ENCODE measurements at regions not wholly inside any gene's neighbourhood (a gene's known extent, or its start where the extent isn't known, plus 50 kb on each side); places are given as distances from the start of the nearest gene placed in this dataset.
A peak's percentile ranks its signal among the peaks of the same experiment; 100 is the strongest.
"Not testable (repeated sequence)": the region's sequence is repeated elsewhere in the genome, so short reads cannot be mapped to it uniquely, and the experiment has no call there.

DNA sequence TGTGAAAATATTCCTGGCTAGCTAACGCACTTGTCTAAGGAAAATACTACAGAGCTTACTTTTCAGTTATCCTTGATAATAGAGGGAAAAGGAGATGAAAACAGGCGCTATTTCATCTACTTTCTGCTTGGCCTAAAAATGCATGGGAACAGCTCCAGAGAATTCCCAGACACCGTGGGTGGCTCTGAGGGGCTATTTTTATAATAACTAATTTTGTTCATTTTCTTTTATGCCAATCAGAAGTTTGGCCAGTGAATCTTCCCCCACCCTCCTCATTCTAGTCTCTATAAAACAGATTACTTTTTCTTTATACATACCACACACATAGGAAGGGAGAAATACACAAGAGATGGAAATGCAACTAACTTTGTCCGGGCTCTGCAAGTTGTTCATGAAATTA lies 322.9 kb downstream of the SETD4 start:
- DNase-seq: no peak

DNA sequence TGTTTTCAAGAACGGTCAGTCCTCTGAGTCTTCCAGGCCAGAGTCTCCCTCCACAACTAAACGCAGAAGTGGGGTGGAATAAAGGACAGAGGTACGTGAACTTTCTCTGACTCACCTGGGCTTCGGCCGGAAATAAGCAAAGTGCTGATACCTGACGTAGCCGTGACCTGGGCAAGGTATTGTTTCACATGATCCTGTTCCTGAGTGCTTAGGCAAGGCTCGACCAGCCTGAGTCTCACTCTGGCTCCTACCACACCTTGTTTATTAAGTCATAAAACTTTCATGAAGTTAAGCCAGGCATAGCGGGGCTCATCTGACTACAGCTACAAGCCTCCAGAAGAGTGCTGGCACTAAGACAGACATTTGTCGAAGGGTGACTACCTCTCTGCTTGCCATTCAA lies 327.5 kb downstream of the SETD4 start:
- DNase-seq: no peak

DNA sequence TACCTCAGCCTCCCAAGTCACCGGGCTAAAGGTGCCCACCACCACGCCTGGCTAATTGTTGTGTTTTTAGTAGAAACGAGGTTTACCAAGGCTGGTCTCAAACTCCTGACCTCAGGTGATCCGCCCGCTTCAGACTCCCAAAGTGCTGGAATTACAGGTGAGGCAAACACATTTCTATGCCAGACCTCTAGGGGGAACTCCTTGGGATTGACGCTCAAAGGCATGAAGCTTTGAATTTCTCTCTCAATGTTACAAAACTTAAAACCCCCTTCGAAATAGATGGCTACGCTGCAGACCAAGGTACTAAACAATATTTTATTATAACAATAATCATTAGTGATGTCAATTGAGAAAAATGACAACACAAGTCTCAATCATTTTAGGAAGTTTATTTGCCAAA lies 330.0 kb downstream of the SETD4 start:
- no peak for DNase-seq

DNA sequence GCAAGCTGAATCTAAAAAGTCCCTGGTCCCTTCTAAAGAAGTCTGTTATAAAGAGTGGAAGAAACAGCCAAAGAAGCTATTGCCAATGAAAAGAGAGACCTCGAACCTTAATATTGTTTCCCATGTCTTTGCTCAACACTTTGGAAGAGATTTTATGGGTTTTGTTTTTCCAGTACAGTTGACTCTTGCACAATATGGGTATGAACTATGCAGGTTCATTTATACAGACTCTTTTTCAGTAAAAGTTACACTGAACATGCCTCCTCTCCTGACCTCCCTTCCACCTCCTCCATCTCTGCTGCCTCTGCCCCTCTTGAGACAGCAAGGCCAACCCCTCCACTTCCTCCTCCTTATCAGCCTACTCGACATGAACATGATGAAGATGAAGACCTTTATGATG lies 332.5 kb downstream of the SETD4 start:
- no peak for DNase-seq

DNA sequence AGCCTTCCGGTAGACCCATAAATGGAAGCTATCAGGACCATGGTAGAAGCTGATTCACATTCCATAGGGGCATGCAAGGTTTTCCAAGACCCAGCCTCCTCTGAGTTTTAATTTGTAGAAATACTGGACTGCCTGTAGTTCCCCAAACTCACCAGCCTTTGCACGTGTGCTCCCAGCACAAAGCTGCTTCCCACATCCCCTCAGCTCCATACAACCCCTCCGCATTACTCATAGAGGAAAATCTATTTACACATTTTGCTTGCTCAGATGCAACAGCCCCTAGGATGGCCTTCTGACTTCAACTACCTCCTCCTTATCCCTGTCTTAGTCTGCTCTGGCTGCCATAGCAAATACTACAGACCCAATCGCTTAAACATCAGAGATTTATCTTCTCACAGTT lies 336.2 kb downstream of the SETD4 start:
- no peak for DNase-seq

DNA sequence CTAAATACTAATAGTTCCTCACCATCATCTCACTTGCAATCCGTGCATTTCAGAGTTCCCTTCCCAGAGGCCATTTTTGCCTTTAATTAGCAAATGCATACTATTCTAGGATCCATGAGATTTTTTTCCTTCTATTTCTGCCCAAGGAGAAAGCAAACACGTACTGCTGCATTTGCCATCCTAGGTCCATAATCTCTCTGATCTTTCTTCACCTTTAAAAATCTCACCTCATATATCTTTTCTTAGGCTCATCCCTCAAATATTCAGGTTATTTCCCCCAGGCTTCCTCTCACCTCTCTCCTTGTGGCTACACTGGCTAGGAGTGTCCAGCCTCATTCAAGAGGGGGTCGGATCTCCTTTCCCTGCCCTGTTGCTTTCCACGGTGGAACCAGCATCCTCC lies 338.6 kb downstream of the SETD4 start:
- no peak for DNase-seq

DNA sequence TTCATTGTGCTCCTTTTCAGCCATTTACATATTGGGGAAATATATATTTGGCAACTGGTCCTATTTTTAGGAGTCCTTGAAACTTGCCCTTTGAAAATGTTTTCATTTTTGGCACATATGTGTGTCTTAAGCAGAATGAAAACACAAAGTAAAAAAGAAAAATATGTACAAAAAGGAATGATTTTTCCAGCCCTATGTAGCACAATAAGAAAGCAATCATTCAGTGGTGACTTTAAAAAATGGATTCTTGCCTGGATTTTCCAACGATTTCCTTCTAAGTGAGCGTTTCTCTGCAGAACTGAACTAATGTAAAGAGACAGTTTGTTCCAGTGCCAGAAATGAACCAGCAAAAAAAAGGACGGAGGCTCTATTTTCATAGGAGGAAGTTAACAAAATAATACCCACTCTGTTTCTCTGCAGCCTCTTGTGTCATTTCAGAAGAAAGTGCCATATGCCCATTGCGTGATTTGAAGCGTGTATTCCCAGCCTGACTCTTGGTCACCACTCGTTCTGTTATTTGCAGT lies 340.1 kb downstream of the SETD4 start:
- no peak for DNase-seq

DNA sequence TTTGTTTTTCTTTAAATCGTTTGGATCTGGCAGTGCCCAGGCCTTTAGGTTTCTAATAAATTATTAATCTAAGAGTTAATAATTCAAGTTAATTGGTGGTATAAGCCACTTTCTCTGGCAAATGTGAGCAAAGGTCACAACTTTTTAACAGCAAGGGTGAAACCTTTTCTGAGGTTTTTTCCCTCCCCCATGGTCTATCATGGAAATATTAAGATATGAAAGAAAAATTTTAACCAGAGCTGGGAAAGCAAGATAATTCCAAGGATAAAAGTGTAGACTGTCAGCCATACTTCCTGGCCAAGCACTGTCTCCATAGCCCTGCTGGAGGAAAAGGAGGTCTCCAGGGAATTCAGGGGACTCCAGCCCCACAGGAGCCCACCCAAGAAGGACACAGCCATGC lies 341.2 kb downstream of the SETD4 start:
- no peak for DNase-seq

DNA sequence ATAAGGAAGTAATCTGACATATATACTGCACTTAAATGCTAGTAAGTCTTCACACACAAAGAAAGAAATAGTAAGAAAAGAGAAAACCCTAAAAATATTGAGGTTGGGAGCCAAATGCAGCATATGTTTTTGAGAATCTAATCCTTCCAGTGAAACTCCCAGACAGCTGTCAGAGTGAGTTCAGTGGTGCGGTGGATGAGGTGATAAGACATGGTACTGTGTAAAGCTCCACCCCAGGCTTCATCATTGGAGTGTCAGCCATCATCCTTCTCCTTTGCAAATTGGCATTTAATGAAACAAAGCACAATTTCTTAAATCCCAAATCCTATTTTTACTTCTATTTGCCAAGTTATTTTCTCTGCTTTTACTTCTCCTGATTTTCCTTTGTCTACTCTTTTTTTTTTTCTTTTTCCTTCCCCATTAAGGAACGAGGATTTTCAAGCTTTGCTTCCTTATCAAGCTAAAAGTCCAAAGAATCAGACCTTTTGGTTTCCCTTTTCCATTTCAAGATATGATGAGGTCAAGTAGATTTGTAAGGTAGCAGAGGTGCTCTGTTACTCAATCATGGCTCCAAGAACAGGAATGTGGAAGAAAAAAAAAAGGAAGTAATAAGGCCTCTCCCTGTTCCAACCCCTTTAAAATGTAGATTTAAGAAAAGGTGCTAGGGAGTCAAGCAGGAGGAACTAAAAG lies 343.3 kb downstream of the SETD4 start:
- DNase-seq: no peak

DNA sequence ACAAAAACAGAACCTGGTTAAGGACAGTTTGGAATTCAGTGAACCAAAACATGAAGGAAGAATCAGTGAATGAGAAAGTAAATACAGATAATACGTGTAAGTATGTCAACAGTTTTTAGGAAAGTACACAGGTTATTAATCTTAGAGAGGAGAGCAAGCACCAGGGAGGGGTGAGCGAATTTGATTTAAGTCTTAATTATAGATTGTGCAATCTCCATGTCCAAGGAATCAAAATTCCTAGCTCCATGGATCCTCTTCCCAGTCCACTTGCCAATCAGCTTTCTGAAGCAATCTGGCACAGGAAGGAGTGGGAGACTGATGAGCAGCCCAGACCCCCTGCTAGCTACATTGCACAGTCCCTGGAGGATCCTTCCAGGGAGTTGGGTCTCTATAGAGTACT lies 346.4 kb downstream of the SETD4 start:
- DNase-seq: no peak

DNA sequence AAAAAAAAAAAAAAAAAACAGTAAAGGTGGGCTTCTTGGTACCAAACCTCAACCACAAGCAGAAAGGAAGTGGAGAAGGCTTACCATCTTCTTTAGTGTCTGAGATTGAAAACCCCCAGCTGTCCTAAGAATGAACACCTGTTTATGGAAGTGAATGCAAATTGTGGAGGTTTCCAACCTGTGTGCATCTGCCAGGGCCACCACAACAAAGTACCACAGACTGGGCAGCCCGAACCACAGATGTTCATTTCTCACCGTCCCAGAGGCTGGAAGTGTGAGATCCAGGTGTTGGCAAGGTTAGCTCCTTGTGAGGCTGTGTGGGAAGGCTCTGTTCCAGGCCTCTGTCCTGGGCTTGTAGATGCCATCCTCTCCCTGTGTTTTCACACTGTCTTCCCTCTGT lies 348.7 kb downstream of the SETD4 start:
- no peak for DNase-seq

DNA sequence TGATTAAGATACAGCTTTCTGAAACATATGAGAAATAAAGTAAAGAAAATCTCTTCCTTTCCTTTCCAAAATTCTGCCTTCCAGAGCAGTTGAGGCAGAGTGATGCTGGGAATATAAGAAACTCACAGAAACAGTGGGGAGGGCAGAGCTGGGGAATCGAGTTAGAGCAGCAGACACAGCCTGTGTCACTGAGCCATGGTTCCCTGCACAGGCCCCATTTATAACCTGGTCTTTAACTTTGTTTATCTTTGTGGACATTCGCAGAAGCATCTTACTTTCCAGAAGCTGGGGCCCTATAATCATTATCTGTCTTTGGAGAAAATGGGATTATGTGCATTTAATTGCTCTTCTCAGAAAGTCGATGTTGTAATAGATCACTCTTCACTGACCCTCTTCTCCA lies 349.1 kb downstream of the SETD4 start:
- no peak for DNase-seq

DNA sequence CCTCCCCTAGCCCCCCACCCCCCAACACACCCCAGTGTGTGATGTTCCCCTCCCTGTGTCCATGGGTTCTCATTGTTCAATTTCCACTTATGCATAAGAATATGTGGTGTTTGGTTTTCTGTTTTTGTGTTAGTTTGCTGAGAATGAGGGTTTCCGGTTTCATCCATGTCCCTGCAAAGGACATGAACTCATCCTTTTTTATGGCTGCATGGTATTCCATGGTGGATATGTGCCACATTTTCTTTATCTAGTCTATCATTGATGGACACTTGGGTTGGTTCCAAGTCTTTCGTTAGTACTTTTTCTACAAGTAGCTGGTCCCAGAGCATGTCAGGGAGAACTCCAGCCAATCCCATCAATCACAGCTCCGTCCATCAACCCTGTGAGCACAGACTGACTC lies 350.3 kb downstream of the SETD4 start:
- DNase-seq: not testable (repeated sequence)

DNA sequence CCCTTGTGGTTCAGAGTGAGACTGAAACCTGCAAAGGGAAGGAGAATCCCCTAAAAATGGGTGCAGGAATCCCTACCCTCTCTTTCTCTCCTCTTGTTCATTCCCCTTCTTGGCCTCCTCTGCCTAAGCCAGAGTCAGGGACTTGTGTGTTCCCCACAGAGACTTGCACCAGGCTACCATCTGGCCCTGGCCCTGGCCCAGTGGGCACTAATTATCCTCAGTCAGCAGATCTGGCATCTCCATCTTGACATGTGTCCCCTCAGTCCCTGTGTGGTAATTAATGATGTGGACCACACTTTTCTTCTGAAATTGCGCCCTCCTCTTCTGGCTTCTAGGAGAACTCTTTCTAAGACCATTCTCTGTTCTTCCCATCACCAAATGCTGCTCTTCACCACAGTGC lies 354.4 kb downstream of the SETD4 start:
- no peak for DNase-seq

DNA sequence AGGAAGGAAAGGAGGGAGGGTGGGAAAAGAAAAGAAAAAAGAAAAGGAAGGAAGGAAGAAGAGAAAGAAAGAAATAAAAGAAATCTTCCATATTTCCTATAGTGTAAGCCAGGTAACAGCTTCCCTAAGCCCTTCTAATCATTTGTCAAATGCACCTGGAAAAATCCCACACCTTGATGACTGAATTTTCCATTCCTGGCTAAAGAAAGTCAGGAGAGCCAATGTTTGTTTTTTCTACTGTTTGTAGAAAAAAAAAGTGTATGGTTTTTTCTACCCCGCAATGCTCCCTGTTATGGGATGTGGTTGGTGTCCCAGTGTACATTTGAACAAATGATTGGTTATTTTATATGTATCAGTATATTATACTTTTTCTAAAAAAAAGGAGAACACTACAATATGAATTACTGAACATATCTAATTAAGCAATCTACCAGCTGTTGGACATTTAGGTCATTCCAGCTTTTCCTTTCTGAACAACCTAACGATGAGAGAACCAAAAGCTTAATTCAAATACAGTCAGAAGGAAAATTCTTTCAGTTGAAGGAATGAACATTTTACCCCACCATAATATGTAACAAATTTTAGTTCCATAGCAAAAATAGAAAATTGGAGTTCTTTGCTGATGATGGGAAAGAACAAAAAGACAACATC lies 355.0 kb downstream of the SETD4 start:
- DNase-seq: no peak

DNA sequence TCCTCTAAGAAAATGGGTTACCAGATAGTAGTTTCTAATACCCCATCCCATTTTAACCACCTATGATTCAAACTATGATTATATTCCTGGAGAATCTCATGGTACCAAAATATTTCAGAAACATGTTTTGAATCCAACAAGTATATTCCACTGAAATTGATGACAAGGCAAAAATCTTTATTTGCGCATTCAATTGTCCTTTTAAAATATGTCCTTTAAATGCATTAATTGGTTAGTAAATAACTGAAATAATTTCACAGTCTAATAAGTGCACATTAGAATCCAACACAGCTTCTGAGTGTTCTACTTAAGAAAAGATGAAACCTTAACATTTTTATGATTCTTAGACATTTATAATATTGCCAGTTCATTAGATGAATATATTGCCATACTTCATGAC lies 356.6 kb downstream of the SETD4 start:
- no peak for DNase-seq

DNA sequence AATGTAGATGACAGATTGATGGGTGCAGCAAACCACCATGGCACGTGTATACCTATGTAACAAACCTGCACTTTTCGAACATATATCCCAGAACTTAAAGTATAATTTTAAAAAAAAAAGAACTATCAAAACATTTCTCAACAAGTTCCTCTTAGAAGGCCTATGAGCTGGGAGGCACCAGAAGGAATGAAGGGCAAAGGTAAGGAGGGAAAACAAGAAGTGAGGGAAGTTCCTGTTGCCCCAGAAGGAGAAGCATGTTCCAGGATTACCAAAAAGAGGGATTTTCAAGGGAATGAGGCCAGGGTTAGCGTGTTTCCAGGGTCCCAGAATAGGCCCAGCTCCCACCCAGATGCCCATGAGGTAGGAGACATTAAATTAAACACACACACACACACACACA lies 361.0 kb downstream of the SETD4 start:
- no peak for DNase-seq

DNA sequence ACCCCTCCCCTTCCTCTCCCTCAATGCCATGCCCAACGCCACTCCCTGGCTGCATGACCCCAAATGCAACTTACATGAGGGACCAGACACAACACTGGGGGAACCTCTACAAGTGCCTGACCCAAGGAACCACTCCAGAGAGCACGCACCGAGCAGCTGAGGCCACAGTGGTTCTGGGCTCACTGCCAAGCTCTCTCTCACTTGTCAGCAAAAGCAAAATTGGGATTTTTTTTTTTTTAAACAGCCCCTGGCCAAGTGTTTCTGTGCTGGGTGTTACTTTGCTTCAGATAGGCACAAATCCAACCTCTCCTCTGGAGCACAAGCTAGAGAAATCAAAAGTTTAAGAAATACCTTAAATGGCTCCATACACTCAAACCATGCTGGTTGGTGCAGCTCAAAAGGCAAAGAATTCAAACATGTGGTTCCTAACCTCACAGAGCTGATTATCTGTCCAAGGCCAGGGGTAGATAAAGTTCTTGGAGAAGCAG lies 363.0 kb downstream of the SETD4 start:
- DNase-seq: peak; percentile 34

DNA sequence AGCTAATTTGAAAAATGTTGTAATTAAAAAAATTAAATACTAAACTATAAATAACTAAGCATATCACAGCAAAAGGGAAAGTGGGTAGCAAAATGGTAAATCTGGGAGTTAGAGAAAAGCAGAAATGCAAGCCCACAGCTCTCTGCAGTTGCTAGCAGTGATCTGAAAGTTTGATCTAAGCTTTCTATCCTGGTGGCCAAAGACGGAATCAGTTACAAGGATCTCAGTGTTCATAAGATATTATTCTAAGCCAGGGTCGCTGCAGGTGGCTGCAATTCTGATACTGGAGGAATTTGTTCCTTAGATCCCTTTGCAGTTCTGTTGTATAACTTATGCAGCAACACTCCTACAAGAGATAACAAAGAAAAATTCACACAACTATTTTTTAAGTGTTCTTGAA lies 363.7 kb downstream of the SETD4 start:
- no peak for DNase-seq

DNA sequence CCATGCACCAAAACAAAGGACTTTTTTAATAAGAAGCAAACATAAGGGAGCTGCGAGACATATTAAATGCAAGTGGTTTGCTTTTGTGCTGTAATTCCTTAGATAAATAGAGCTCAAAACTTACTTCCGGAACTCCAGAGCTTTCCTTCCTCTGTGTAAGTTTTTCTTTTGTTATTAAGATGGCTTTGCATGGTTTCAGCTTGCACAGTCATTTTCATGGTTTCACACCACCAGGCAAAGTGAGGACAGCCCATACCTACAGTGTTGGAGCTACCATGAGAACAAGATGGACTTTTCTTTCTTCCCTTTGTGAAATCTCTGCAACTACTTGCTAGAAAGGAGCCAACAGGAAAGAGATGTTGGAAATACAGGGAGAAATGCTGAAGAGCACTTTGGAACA lies 368.0 kb downstream of the SETD4 start:
- no peak for DNase-seq

DNA sequence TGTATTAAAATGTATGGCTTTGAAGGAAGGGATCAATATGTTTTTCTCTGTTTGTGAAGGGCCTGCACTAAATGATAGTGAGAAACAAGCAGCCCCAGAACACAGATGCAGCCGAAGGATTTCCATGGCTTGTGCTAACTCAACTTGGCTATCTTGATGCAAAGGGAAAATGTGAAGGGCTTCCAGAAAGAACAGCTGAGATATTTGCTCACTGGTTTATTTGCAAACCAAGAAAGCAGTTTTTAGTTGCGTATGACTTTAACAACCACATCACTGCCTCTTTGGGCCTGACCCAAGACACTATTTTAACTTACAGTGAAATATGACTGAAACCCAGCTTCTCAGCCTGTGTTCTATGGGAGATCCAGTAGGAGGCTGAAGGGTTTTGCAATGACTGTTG lies 369.9 kb downstream of the SETD4 start:
- DNase-seq: no peak

DNA sequence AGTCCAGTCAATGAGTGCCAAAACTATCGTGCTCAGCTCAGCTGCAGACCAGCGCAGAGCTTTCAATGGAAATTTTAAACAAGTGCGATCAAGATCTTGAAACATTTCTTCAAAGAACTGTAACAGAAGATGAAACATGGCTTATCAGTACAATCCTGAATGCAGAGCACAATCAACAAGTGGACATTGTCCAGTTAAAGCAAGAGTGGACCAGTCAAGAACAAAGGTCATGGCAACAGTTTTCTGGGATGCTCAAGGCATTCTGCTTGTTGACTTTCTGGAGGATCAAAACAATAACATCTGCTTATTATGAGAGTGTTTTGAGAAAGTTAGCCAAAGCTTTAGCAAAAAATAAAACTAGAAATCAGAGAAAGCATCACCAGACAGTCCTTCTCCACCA lies 374.2 kb downstream of the SETD4 start:
- DNase-seq: no peak

DNA sequence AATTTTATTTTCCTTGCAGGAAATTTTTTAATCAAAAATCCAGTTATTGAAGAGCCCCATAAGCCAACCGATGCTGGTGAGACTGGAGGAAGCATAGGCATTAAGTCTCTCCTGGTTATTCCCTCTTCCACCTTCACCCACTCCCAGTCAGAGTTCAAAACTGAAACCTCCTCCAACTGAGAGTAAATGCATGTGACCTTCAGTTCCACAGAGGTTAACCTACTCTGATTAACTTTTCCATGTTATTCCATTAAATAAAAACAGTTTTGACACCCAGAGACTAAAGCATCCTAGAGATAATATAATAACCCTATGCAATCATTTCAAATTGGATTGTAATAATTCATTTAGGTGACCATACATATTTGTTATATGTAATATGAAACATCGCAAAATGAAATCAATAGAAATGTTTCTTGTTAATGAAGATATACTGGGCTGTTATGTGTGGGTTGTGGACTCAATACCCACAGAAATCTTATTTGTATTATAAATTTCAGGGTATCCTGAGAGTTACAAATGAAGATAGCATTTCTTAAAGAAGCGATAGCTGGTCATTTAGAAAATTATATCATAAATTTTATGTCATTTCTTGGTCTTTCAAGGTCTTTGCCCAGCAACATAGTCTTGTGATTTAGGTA lies 376.5 kb downstream of the SETD4 start:
- no peak for DNase-seq

DNA sequence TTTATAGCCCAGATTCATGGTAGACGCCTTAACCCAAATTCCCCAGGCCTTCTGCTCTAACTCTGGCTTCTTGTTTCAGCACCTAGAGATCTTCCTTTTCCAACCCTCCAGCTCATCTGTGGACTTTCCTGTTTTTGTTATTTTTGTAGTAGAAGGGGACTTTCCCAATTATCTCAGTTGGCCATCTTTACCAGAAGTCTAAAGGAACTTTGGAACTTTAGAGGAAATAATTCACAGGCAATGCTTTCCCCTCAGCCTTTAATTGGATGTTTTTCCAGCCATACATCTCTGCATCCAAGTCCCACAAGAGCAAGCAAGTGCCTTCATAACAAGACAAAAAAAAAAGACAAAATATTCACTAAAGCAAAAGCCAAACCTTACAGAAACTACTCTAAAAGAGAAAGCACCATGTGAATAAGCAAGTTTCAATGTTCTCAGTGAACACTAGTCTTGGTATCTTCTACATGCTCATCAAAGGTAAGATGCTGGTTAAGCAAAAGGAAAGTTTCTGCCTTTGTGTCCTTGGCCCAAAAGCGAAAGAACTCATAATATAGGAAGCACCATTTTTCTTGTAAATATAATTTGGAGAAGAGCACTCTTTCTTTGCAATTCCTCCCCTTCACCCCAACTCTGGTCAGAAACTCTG lies 377.3 kb downstream of the SETD4 start:
- DNase-seq: no peak

All from NCI-H1436 (cell line).